HCT116 (cell line): ENCODE measurements at regions not wholly inside any gene's neighbourhood (a gene's known extent, or its start where the extent isn't known, plus 50 kb on each side); places are given as distances from the start of the nearest gene placed in this dataset.

Experiments used
- ATAC-seq: fragments of 200-7000 bp; cut with Tn5 transposase; 2 replicates; pipeline ENCODE4 v1.9.1; 2020; ENCODE audit warnings: mild to moderate bottlenecking, moderate library complexity
- BruUV-seq: library from RNA; stranded (reverse); fragments of 400-500 nt; replicated peaks from 2 replicates; lab custom pipeline; 2021; lab: Mats Ljungman, UMichigan
- CTCF ChIA-PET: fragments of 300-600 bp; sonication (Branson Sonifier 250); formaldehyde crosslinking; loops from one replicate; lab custom pipeline; 2021; ENCODE audit warnings: antibody characterized with exemption; lab: Charles Lee
- POLR2A ChIA-PET: fragments of 300-600, 350-600 bp; sonication (Branson Sonifier 250); formaldehyde crosslinking; loops from one replicate; lab custom pipeline; 2021; ENCODE audit warnings: antibody characterized with exemption; lab: Charles Lee
- RAD21 ChIA-PET, 2 experiments: fragments of 300-600 bp; sonication (Branson Sonifier 250); formaldehyde crosslinking; loops; one replicate each; lab custom pipeline; 2023; ENCODE audit warnings: low total read pairs in 2 of 2; ENCODE audit not compliant: uncharacterized antibody in 2 of 2, unreplicated experiment in 2 of 2, low non-redundant PET in 1 of 2; lab: Charles Lee
- DNase-seq: peaks from one replicate; pipeline ENCODE4 v3.0.0-alpha.2; 2010; ENCODE audit warnings: low read depth, low spot score
- H2AFZ ChIP-seq: fragments of 200-600 bp; shearing (Covaris generic), sonication (generic); 2 replicates; pipeline ENCODE4 v1.6.1; 2017; ENCODE audit warnings: low read depth, mixed run types, mixed read lengths, antibody characterized with exemption, low read length; ENCODE audit not compliant: poor library complexity, severe bottlenecking
- H3K27ac ChIP-seq: 2 replicates; pipeline ENCODE4 v1.5.1; 2012; ENCODE audit warnings: low read depth, low read length
- H3K27me3 ChIP-seq: fragments of 200-600 bp; sonication (generic); 2 replicates; pipeline ENCODE4 v1.6.1; 2016; ENCODE audit warnings: mixed run types, low read length, mixed read lengths; ENCODE audit not compliant: insufficient read depth
- H3K36me3 ChIP-seq, 2 experiments: fragments of 200-500 bp in 1 of 2; fragments of 200-600 bp in 1 of 2; sonication (Bioruptor generic) in 1 of 2; sonication (generic) in 1 of 2; 2 replicates each; pipeline versions ENCODE4 v1.5.1 to v1.6.1; 2014 to 2016; ENCODE audit warnings: low read length in 2 of 2, inconsistent platforms in 1 of 2, mixed read lengths in 1 of 2, mixed run types in 1 of 2; ENCODE audit not compliant: insufficient read depth in 2 of 2, control insufficient read depth in 1 of 2
- H3K4me1 ChIP-seq, 2 experiments: fragments of 200-600 bp in 1 of 2; sonication (generic) in 1 of 2; 2 replicates each; pipeline versions ENCODE4 v1.5.1 to v1.6.1; 2012 to 2017; ENCODE audit warnings: low read length in 2 of 2, inconsistent platforms in 1 of 2, mild to moderate bottlenecking in 1 of 2, mixed read lengths in 1 of 2, mixed run types in 1 of 2, moderate library complexity in 1 of 2; ENCODE audit not compliant: insufficient read depth in 2 of 2, control insufficient read depth in 1 of 2
- H3K4me2 ChIP-seq: fragments of 200-600 bp; sonication (generic); 2 replicates; pipeline ENCODE4 v1.6.1; 2017; ENCODE audit warnings: mixed run types, low read length, mixed read lengths
- H3K4me3 ChIP-seq, 2 experiments: fragments of 200-600 bp in 1 of 2; sonication (generic) in 1 of 2; replicated peaks in 1 of 2; 2 replicates each; pipeline ENCODE4 v1.5.1; 2011 to 2016; ENCODE audit warnings: low read length in 2 of 2, control low read depth in 1 of 2, low read depth in 1 of 2, mild to moderate bottlenecking in 1 of 2, mixed read lengths in 1 of 2, mixed run types in 1 of 2
- H3K79me2 ChIP-seq: fragments of 200-600 bp; sonication (generic); 2 replicates; pipeline ENCODE4 v1.6.1; 2017; ENCODE audit warnings: mild to moderate bottlenecking, mixed run types, low read length, moderate library complexity, mixed read lengths; ENCODE audit not compliant: insufficient read depth
- H3K9ac ChIP-seq: fragments of 200-600 bp; sonication (generic); 2 replicates; pipeline ENCODE4 v1.6.1; 2016; ENCODE audit warnings: low read length, mixed read lengths
- H3K9me2 ChIP-seq: fragments of 200-600 bp; sonication (generic), shearing (Covaris generic); 2 replicates; pipeline ENCODE4 v1.6.1; 2017; ENCODE audit warnings: mixed run types, mild to moderate bottlenecking, moderate library complexity; ENCODE audit not compliant: insufficient read depth
- H3K9me3 ChIP-seq, 2 experiments: fragments of 200-500 bp in 1 of 2; fragments of 200-600 bp in 1 of 2; sonication (Bioruptor generic) in 1 of 2; sonication (generic) in 1 of 2; 2 replicates each; pipeline ENCODE4 v1.6.1; 2014 to 2017; ENCODE audit warnings: low read length in 2 of 2, mixed read lengths in 2 of 2, inconsistent platforms in 1 of 2, low read depth in 1 of 2, mild to moderate bottlenecking in 1 of 2, mixed run types in 1 of 2, moderate library complexity in 1 of 2; ENCODE audit not compliant: control insufficient read depth in 1 of 2, insufficient read depth in 1 of 2
- H4K20me1 ChIP-seq: fragments of 200-600 bp; sonication (generic), shearing (Covaris generic); 2 replicates; pipeline ENCODE4 v1.6.1; 2017; ENCODE audit warnings: mixed run types, mild to moderate bottlenecking, moderate library complexity; ENCODE audit not compliant: insufficient read depth
- CEBPB ChIP-seq: IDR thresholded peaks from 2 replicates; pipeline ENCODE4 v1.6.1; 2012; ENCODE audit warnings: low read depth
- ELF1 ChIP-seq: IDR thresholded peaks from 2 replicates; pipeline ENCODE4 v1.6.1; 2012; ENCODE audit warnings: low read depth, borderline replicate concordance
- EZH2 ChIP-seq: fragments of 200-600 bp; sonication (generic); IDR thresholded peaks from 2 replicates; pipeline ENCODE4 v1.6.1; 2017; ENCODE audit warnings: antibody characterized with exemption, mixed run types
- EZH2phosphoT487 ChIP-seq: fragments of 200-600 bp; IDR thresholded peaks from 2 replicates; pipeline ENCODE4 v1.6.1; 2018; ENCODE audit warnings: antibody characterized with exemption, borderline replicate concordance
- FOSL1 ChIP-seq: IDR thresholded peaks from 2 replicates; pipeline ENCODE4 v1.6.1; 2012; ENCODE audit warnings: low read depth
- JUND ChIP-seq: IDR thresholded peaks from 2 replicates; pipeline ENCODE4 v1.6.1; 2012
- POLR2A ChIP-seq: IDR thresholded peaks from 2 replicates; pipeline ENCODE4 v1.7.0; 2011; ENCODE audit warnings: borderline replicate concordance; ENCODE audit not compliant: insufficient read depth, insufficient read length; ENCODE audit errors: extremely low read depth
- RAD21 ChIP-seq: IDR thresholded peaks from 2 replicates; pipeline ENCODE4 v1.6.1; 2012; ENCODE audit warnings: low read depth, mild to moderate bottlenecking
- REST ChIP-seq: IDR thresholded peaks from 2 replicates; pipeline ENCODE4 v1.6.1; 2012; ENCODE audit warnings: low read depth
- SIN3A ChIP-seq: IDR thresholded peaks from 2 replicates; pipeline ENCODE4 v1.6.1; 2012; ENCODE audit warnings: low read depth
- SP1 ChIP-seq: IDR thresholded peaks from 2 replicates; pipeline ENCODE4 v1.6.1; 2012; ENCODE audit warnings: low read depth
- SRF ChIP-seq: IDR thresholded peaks from 2 replicates; pipeline ENCODE4 v1.6.1; 2012; ENCODE audit warnings: low read depth
- YY1 ChIP-seq: IDR thresholded peaks from 2 replicates; pipeline ENCODE4 v1.6.1; 2011; ENCODE audit warnings: low read length, low read depth, moderate library complexity, mild to moderate bottlenecking; ENCODE audit not compliant: insufficient replicate concordance; ENCODE audit errors: extremely low read depth
- ZBTB33 ChIP-seq: IDR thresholded peaks from 2 replicates; pipeline ENCODE4 v1.6.1; 2011; ENCODE audit warnings: mild to moderate bottlenecking, low read length, moderate library complexity; ENCODE audit not compliant: insufficient replicate concordance; ENCODE audit errors: extremely low read depth
- ZFX ChIP-seq: fragments of 450-650 bp; IDR thresholded peaks from 2 replicates; pipeline ENCODE4 v1.6.1; 2017
- ZNF274 ChIP-seq: fragments of 200-500 bp; sonication (Bioruptor generic); IDR thresholded peaks from 2 replicates; pipeline ENCODE4 v1.6.1; 2014; ENCODE audit warnings: mild to moderate bottlenecking, low read depth, low read length, inconsistent platforms
- intact Hi-C: fragments of 100-400 bp; cut with micrococcal nuclease; formaldehyde crosslinking; loops from 2 replicates; pipeline ENCODE4 v1.10.0; 2022
- TF ChIP-seq, protein P1 (sequence below): IDR thresholded peaks from 2 replicates; pipeline ENCODE4 v1.6.1; 2012
- TF ChIP-seq, protein P2 (sequence below), 3 experiments: fragments of 200-600 bp in 1 of 3; sonication (generic) in 1 of 3; IDR thresholded peaks in 2 of 3; conservative IDR thresholded peaks in 1 of 3; 2 replicates each; pipeline ENCODE4 v1.5.1; 2012 to 2017; ENCODE audit warnings: low read depth in 2 of 3, low read length in 2 of 3, antibody characterized with exemption in 1 of 3, borderline replicate concordance in 1 of 3, control low read depth in 1 of 3, mild to moderate bottlenecking in 1 of 3, mixed read lengths in 1 of 3, mixed run types in 1 of 3, moderate library complexity in 1 of 3; ENCODE audit not compliant: insufficient read depth in 1 of 3
- TF ChIP-seq, protein P3 (sequence below): IDR thresholded peaks from 2 replicates; pipeline ENCODE4 v1.6.1; 2012

- POLR2A ChIA-PET: no interaction called here
Measured at GRCh38 chr11:98732947-98733346, 287.8 kb upstream of the CNTN5 start.

More at GRCh38 chr11:98732947-98733346, 287.8 kb upstream of the CNTN5 start:
- TF ChIP-seq ZFX (no peak), ZNF274 (no peak), REST (no peak), POLR2A (no peak), ZBTB33 (no peak), SRF (no peak), CEBPB (no peak), FOSL1 (no peak), EZH2 (no peak), YY1 (no peak), EZH2phosphoT487 (no peak), JUND (no peak), SIN3A (no peak), ELF1 (no peak), RAD21 (no peak), SP1 (no peak)
- TF ChIP-seq, protein P1, sequence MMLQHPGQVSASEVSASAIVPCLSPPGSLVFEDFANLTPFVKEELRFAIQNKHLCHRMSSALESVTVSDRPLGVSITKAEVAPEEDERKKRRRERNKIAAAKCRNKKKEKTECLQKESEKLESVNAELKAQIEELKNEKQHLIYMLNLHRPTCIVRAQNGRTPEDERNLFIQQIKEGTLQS: no peak
- TF ChIP-seq, protein P2, sequence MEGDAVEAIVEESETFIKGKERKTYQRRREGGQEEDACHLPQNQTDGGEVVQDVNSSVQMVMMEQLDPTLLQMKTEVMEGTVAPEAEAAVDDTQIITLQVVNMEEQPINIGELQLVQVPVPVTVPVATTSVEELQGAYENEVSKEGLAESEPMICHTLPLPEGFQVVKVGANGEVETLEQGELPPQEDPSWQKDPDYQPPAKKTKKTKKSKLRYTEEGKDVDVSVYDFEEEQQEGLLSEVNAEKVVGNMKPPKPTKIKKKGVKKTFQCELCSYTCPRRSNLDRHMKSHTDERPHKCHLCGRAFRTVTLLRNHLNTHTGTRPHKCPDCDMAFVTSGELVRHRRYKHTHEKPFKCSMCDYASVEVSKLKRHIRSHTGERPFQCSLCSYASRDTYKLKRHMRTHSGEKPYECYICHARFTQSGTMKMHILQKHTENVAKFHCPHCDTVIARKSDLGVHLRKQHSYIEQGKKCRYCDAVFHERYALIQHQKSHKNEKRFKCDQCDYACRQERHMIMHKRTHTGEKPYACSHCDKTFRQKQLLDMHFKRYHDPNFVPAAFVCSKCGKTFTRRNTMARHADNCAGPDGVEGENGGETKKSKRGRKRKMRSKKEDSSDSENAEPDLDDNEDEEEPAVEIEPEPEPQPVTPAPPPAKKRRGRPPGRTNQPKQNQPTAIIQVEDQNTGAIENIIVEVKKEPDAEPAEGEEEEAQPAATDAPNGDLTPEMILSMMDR (IDR thresholded peaks at IDR 0.05 in 2 of 3, conservative IDR thresholded peaks at IDR 0.05 in 1 of 3; ENCODE audit: borderline replicate concordance in 1 of 3, insufficient read depth in 1 of 3, low read depth in 2 of 3, low read length in 2 of 3): no peak
- TF ChIP-seq, protein P3, sequence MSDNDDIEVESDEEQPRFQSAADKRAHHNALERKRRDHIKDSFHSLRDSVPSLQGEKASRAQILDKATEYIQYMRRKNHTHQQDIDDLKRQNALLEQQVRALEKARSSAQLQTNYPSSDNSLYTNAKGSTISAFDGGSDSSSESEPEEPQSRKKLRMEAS: no peak
- TF ChIP-seq, all 23 proteins: peak for 0
- Histone ChIP-seq H3K79me2 (no peaks in the 10 kb centered on the region), H3K36me3 (no peaks in the 10 kb centered on the region), H3K27ac (no peak overlapping the region), H3K4me3 (no peak overlapping the region), H3K27me3 (no peaks in the 10 kb centered on the region), H3K4me1 (no peaks in the 10 kb centered on the region), H2AFZ (no peak overlapping the region), H3K9me2 (no peaks in the 10 kb centered on the region), H4K20me1 (no peaks in the 10 kb centered on the region), H3K9ac (no peak overlapping the region), H3K9me3 (peaks cover 2 to 18% of the 10 kb centered on the region in 2 experiments; a peak in 2 of 4 replicates), H3K4me2 (no peak overlapping the region)
- ATAC-seq (no peak), DNase-seq (no peak)
- ChIA-PET CTCF (no interaction called here), RAD21 (no interaction called here)
- no TSS peak for BruUV-seq
- intact Hi-C loops: no loop called here
